ENCODE measurements at regions not wholly inside any gene's neighbourhood (a gene's known extent, or its start where the extent isn't known, plus 50 kb on each side); places are given as distances from the start of the nearest gene placed in this dataset.

GRCh38 chr3:150296123-150296735 lies 111.9 kb upstream of the TSC22D2 start:
- WGBS (ENCODE audit: insufficient coverage) = 100% methylated on average over 2 of the region's 5 CpGs

GRCh38 chr3:150293401-150294001 lies 114.6 kb upstream of the TSC22D2 start:
- no peak overlapping the region for H2AFZ ChIP-seq (ENCODE audit: insufficient read depth, low read depth, low read length, poor library complexity, severe bottlenecking)
- Mint-ChIP-seq H3K36me3 (no peaks in the 10 kb centered on the region), H3K9me3 (peaks cover 0 to 5% (median 0%) of the 10 kb centered on the region in 7 donors), H3K4me1 (no peaks in the 10 kb centered on the region), H3K27ac (no peak overlapping the region), H3K4me3 (no peak overlapping the region), H3K27me3 (ENCODE audit: low read depth in 3 of 3) (peaks cover 0 to 7% (median 0%) of the 10 kb centered on the region in 3 donors)
- no peak overlapping the region for H3K4me2 ChIP-seq (replicated peaks; ENCODE audit: extremely low read depth, low read length, poor library complexity, severe bottlenecking)
- 100% methylated on average over 1 of the region's 7 CpGs for WGBS (ENCODE audit: insufficient coverage)
- DNase-seq = no peak
- H3K36me3 ChIP-seq (replicated peaks in 1 of 2; ENCODE audit: control insufficient read depth in 1 of 2, insufficient read depth in 2 of 2, low read length in 2 of 2) = no peaks in the 10 kb centered on the region
- H3K27me3 ChIP-seq (ENCODE audit: control insufficient read depth in 2 of 2, insufficient read depth in 2 of 2, low read length in 2 of 2) = no peaks in the 10 kb centered on the region
- no peaks in the 10 kb centered on the region for H4K20me1 ChIP-seq (ENCODE audit: insufficient read depth, low read length)
- no peaks in the 10 kb centered on the region for H3K79me2 ChIP-seq (ENCODE audit: insufficient read depth, low read length)
- no peak overlapping the region for H3K27ac ChIP-seq (ENCODE audit: low read depth in 1 of 2, low read length in 2 of 2)
- no peak overlapping the region for H3K4me3 ChIP-seq (replicated peaks in 1 of 3; ENCODE audit: low read depth in 2 of 3, low read length in 3 of 3)
- H3K9me3 ChIP-seq (replicated peaks in 1 of 2; ENCODE audit: control insufficient read depth in 1 of 2, insufficient read depth in 1 of 2, low read length in 2 of 2) = no peaks in the 10 kb centered on the region
- TF ChIP-seq CTCF (IDR thresholded peaks at IDR 0.05) = no peak
- H3K4me1 ChIP-seq (ENCODE audit: control insufficient read depth in 1 of 2, insufficient read depth in 2 of 2, low read length in 2 of 2) = no peaks in the 10 kb centered on the region
- H3K9ac ChIP-seq (ENCODE audit: insufficient read depth, low read length, poor library complexity, severe bottlenecking) = no peak overlapping the region
- intact Hi-C loops (cut with micrococcal nuclease) = no loop called here

More at GRCh38 chr3:150296123-150296735, 111.9 kb upstream of the TSC22D2 start:
- no peak overlapping the region for H3K9ac ChIP-seq (ENCODE audit: insufficient read depth, low read length, poor library complexity, severe bottlenecking)
- H3K79me2 ChIP-seq (ENCODE audit: insufficient read depth, low read length) = no peaks in the 10 kb centered on the region
- H3K36me3 ChIP-seq (replicated peaks in 1 of 2; ENCODE audit: control insufficient read depth in 1 of 2, insufficient read depth in 2 of 2, low read length in 2 of 2) = no peaks in the 10 kb centered on the region
- no peak overlapping the region for H3K4me2 ChIP-seq (replicated peaks; ENCODE audit: extremely low read depth, low read length, poor library complexity, severe bottlenecking)
- H3K9me3 ChIP-seq (replicated peaks in 1 of 2; ENCODE audit: control insufficient read depth in 1 of 2, insufficient read depth in 1 of 2, low read length in 2 of 2) = no peaks in the 10 kb centered on the region
- no peaks in the 10 kb centered on the region for H4K20me1 ChIP-seq (ENCODE audit: insufficient read depth, low read length)
- Mint-ChIP-seq H3K27me3 (ENCODE audit: low read depth in 3 of 3) (peaks cover 0 to 2% (median 2%) of the 10 kb centered on the region in 3 donors), H3K36me3 (no peaks in the 10 kb centered on the region), H3K4me3 (no peak overlapping the region), H3K27ac (no peak overlapping the region), H3K4me1 (no peaks in the 10 kb centered on the region), H3K9me3 (peaks cover 0 to 6% (median 0%) of the 10 kb centered on the region in 7 donors)
- H2AFZ ChIP-seq (ENCODE audit: insufficient read depth, low read depth, low read length, poor library complexity, severe bottlenecking) = no peak overlapping the region
- intact Hi-C loops (cut with micrococcal nuclease) = no loop called here
- no peaks in the 10 kb centered on the region for H3K4me1 ChIP-seq (ENCODE audit: control insufficient read depth in 1 of 2, insufficient read depth in 2 of 2, low read length in 2 of 2)
- no peak for TF ChIP-seq CTCF (IDR thresholded peaks at IDR 0.05)
- no peaks in the 10 kb centered on the region for H3K27me3 ChIP-seq (ENCODE audit: control insufficient read depth in 2 of 2, insufficient read depth in 2 of 2, low read length in 2 of 2)
- no peak overlapping the region for H3K27ac ChIP-seq (ENCODE audit: low read depth in 1 of 2, low read length in 2 of 2)
- no peak overlapping the region for H3K4me3 ChIP-seq (replicated peaks in 1 of 3; ENCODE audit: low read depth in 2 of 3, low read length in 3 of 3)
- no peak for DNase-seq

Data from CD14-positive monocyte (primary cell).